ENCODE measurements at regions not wholly inside any gene's neighbourhood (a gene's known extent, or its start where the extent isn't known, plus 50 kb on each side); places are given as distances from the start of the nearest gene placed in this dataset.

- no peak for TF ChIP-seq CTCF (IDR thresholded peaks at IDR 0.05)
- Histone ChIP-seq H3K4me3 (no peak overlapping the region), H3K9me3 (no peaks in the 10 kb centered on the region), H3K36me3 (no peaks in the 10 kb centered on the region), H3K4me1 (no peaks in the 10 kb centered on the region), H3K27me3 (no peaks in the 10 kb centered on the region), H3K27ac (no peak overlapping the region)
- FAIRE-seq, result no peak
- no peak for ATAC-seq
- WGBS, 2 donors, result 84 to 94% methylated on average over 1 of the region's 1 CpG
- intact Hi-C loops (cut with DNase I), result no loop called here
- DNase-seq, result no peak
Measured at GRCh38 chr10:91682912-91683311, 50.0 kb upstream of the PPP1R3C start.
